ENCODE measurements at regions not wholly inside any gene's neighbourhood (a gene's known extent, or its start where the extent isn't known, plus 50 kb on each side); places are given as distances from the start of the nearest gene placed in this dataset.

DNA sequence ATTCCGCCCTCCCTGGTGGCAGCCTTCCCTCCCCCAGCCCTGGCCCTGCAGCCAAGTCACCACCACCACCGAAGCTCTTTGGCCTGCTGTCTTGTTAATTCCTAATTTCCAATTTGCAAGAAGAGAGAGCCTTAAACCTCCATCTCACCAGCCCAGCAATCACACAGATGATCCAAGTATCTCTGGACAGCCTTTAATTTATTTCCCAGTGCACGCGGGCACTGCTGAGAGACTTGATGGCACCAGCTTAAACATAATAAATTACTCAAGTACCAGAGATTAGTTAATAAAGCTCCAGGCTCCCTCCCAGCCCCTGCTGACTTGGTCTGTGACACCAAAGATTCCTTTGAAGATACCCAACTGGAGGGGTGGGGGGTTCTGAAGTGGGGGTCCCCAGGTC lies 494.7 kb downstream of the BUD13 start:
- TF ChIP-seq, protein P1, sequence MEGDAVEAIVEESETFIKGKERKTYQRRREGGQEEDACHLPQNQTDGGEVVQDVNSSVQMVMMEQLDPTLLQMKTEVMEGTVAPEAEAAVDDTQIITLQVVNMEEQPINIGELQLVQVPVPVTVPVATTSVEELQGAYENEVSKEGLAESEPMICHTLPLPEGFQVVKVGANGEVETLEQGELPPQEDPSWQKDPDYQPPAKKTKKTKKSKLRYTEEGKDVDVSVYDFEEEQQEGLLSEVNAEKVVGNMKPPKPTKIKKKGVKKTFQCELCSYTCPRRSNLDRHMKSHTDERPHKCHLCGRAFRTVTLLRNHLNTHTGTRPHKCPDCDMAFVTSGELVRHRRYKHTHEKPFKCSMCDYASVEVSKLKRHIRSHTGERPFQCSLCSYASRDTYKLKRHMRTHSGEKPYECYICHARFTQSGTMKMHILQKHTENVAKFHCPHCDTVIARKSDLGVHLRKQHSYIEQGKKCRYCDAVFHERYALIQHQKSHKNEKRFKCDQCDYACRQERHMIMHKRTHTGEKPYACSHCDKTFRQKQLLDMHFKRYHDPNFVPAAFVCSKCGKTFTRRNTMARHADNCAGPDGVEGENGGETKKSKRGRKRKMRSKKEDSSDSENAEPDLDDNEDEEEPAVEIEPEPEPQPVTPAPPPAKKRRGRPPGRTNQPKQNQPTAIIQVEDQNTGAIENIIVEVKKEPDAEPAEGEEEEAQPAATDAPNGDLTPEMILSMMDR (IDR thresholded peaks at IDR 0.05), result no peak
- no peak for TF ChIP-seq SMC3 (IDR thresholded peaks at IDR 0.05)
- TF ChIP-seq, protein P2, sequence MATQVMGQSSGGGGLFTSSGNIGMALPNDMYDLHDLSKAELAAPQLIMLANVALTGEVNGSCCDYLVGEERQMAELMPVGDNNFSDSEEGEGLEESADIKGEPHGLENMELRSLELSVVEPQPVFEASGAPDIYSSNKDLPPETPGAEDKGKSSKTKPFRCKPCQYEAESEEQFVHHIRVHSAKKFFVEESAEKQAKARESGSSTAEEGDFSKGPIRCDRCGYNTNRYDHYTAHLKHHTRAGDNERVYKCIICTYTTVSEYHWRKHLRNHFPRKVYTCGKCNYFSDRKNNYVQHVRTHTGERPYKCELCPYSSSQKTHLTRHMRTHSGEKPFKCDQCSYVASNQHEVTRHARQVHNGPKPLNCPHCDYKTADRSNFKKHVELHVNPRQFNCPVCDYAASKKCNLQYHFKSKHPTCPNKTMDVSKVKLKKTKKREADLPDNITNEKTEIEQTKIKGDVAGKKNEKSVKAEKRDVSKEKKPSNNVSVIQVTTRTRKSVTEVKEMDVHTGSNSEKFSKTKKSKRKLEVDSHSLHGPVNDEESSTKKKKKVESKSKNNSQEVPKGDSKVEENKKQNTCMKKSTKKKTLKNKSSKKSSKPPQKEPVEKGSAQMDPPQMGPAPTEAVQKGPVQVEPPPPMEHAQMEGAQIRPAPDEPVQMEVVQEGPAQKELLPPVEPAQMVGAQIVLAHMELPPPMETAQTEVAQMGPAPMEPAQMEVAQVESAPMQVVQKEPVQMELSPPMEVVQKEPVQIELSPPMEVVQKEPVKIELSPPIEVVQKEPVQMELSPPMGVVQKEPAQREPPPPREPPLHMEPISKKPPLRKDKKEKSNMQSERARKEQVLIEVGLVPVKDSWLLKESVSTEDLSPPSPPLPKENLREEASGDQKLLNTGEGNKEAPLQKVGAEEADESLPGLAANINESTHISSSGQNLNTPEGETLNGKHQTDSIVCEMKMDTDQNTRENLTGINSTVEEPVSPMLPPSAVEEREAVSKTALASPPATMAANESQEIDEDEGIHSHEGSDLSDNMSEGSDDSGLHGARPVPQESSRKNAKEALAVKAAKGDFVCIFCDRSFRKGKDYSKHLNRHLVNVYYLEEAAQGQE (IDR thresholded peaks at IDR 0.05), result no peak
- TF ChIP-seq, protein P3, sequence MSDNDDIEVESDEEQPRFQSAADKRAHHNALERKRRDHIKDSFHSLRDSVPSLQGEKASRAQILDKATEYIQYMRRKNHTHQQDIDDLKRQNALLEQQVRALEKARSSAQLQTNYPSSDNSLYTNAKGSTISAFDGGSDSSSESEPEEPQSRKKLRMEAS (IDR thresholded peaks at IDR 0.05), result no peak
- TF ChIP-seq KDM1A (IDR thresholded peaks at IDR 0.05; ENCODE audit: low read depth), result no peak
